Endothelial cell of umbilical vein (primary cell): ENCODE measurements at regions not wholly inside any gene's neighbourhood (a gene's known extent, or its start where the extent isn't known, plus 50 kb on each side); places are given as distances from the start of the nearest gene placed in this dataset.

ENCODE experiments used
- CTCF ChIP-seq, 2 donors: IDR thresholded peaks; 1 replicate in 1 of 2; 2 replicates in 1 of 2; pipeline ENCODE4 v1.5.1; 2011; ENCODE audit warnings: low read length in 2 of 2, mild to moderate bottlenecking in 2 of 2, moderate library complexity in 2 of 2, control low read depth in 1 of 2, inconsistent platforms in 1 of 2, low read depth in 1 of 2; ENCODE audit not compliant: insufficient read depth in 1 of 2; ENCODE audit errors: extremely low read depth in 1 of 2
- EZH2 ChIP-seq: IDR thresholded peaks from 2 replicates; pipeline ENCODE4 v1.6.1; 2012; ENCODE audit warnings: borderline replicate concordance, low read depth, mild to moderate bottlenecking, moderate library complexity, low read length, inconsistent platforms; ENCODE audit not compliant: severe bottlenecking
- FOS ChIP-seq: IDR thresholded peaks from 2 replicates; pipeline ENCODE4 v1.6.1; 2011; ENCODE audit warnings: mild to moderate bottlenecking, low read length, moderate library complexity, borderline replicate concordance; ENCODE audit not compliant: insufficient read depth
- GATA2 ChIP-seq: IDR thresholded peaks from 2 replicates; pipeline ENCODE4 v1.7.0; 2011; ENCODE audit warnings: low read depth, mild to moderate bottlenecking, moderate library complexity, mixed read lengths, low read length; ENCODE audit not compliant: insufficient read length, insufficient read depth
- JUN ChIP-seq: IDR thresholded peaks from 2 replicates; pipeline ENCODE4 v1.6.1; 2011; ENCODE audit warnings: borderline replicate concordance, low read depth; ENCODE audit not compliant: insufficient read length, insufficient read depth
- MAX ChIP-seq: IDR thresholded peaks from 2 replicates; pipeline ENCODE4 v1.6.1; 2011; ENCODE audit not compliant: insufficient read depth, insufficient read length
- MYC ChIP-seq: IDR thresholded peaks from one replicate; pipeline ENCODE4 v1.6.1; 2011; ENCODE audit warnings: mild to moderate bottlenecking, low read depth, low read length
- POLR2A ChIP-seq: IDR thresholded peaks from 2 replicates; pipeline ENCODE4 v1.6.1; 2012; ENCODE audit warnings: low read depth, mild to moderate bottlenecking, control low read depth, low read length
- POLR2AphosphoS5 ChIP-seq: IDR thresholded peaks from 2 replicates; pipeline ENCODE4 v1.6.1; 2012; ENCODE audit warnings: low read depth, mild to moderate bottlenecking, control low read depth, low read length, moderate library complexity; ENCODE audit not compliant: insufficient read depth

- TF ChIP-seq CTCF (IDR thresholded peaks at IDR 0.05; ENCODE audit: extremely low read depth in 1 of 2, insufficient read depth in 1 of 2, low read depth in 1 of 2, low read length in 2 of 2) (no peak), POLR2AphosphoS5 (no peak), JUN (no peak), POLR2A (no peak), EZH2 (no peak), MYC (no peak), FOS (no peak), MAX (no peak), GATA2 (no peak)
These were observed 184.5 kb upstream of the SLC24A3 start for GRCh38 chr20:19027971-19028370.
